Esophagus squamous epithelium (tissue), 4 donors: ENCODE measurements at regions not wholly inside any gene's neighbourhood (a gene's known extent, or its start where the extent isn't known, plus 50 kb on each side); places are given as distances from the start of the nearest gene placed in this dataset.

Experiments used
- CTCF ChIP-seq, 6 experiments: fragments of 450-650 bp in 4 of 6; fragments of 200-600 bp in 2 of 6; sonication (generic) in 2 of 6; IDR thresholded peaks; one replicate each; pipeline ENCODE4 v1.5.1; 2016 to 2019; ENCODE audit warnings: antibody characterized with exemption in 6 of 6, mild to moderate bottlenecking in 4 of 6, moderate library complexity in 4 of 6
- POLR2A ChIP-seq, 4 donors: fragments of 450-650 bp; IDR thresholded peaks; one replicate each; pipeline ENCODE4 v1.6.1; 2017; ENCODE audit warnings: antibody characterized with exemption in 4 of 4, mild to moderate bottlenecking in 4 of 4, moderate library complexity in 3 of 4

DNA sequence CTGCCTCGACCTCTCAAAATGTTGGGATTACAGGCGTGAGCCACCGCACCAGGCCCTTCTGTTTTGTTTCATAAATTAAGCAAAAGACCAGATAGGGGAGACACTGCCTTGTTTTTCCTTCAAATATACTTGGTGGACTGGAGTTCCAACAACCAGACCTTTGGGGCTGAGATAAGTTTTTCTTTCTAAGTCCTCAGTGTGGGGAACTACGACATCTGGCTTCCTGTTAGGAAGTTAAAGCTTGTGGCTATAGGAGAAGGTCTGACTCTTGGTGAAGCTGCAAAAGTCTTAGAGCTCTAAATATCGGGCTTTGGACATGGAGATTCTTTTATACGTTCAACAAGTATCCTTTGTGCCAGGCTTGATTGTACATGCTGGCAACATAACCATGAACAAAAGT is 64.1 kb upstream of the EED start:
- TF ChIP-seq POLR2A (IDR thresholded peaks at IDR 0.05), result no peak
- TF ChIP-seq CTCF (IDR thresholded peaks at IDR 0.05), result no peak
